H1 (cell line): ENCODE measurements at regions not wholly inside any gene's neighbourhood (a gene's known extent, or its start where the extent isn't known, plus 50 kb on each side); places are given as distances from the start of the nearest gene placed in this dataset.

Experiments
- CTCF ChIA-PET: fragments of 300-600 bp; sonication (Branson Sonifier 250); formaldehyde crosslinking; loops from one replicate; lab custom pipeline; 2021; ENCODE audit not compliant: partially characterized antibody; lab: Charles Lee
- POLR2A ChIA-PET: fragments of 300-600 bp; sonication (Branson Sonifier 250); formaldehyde crosslinking; loops from one replicate; lab custom pipeline; 2021; ENCODE audit warnings: inconsistent platforms; ENCODE audit not compliant: partially characterized antibody; lab: Charles Lee
- DNase-seq, 2 experiments: peaks; one replicate each; pipeline versions ENCODE4 v3.0.0 to v3.0.0-alpha.2; 2010 to 2022; ENCODE audit warnings: low spot score in 2 of 2, low read depth in 1 of 2, mixed read lengths in 1 of 2
- FAIRE-seq: peaks from 2 replicates; lab custom pipeline; 2011; peaks lifted over from hg19 to GRCh38; lab: Jason Lieb, UNC
- H2AFZ ChIP-seq: 2 replicates; pipeline ENCODE4 v1.8.1; 2012; ENCODE audit warnings: low read length, inconsistent platforms
- H2AK5ac ChIP-seq: 2 replicates; pipeline ENCODE4 v1.6.1; 2013; ENCODE audit warnings: low read depth, low read length
- H2BK120ac ChIP-seq: replicated peaks from 2 replicates; pipeline ENCODE3; 2013; ENCODE audit warnings: low read depth, low read length, inconsistent platforms
- H2BK12ac ChIP-seq: 2 replicates; pipeline ENCODE4 v1.6.1; 2013; ENCODE audit warnings: low read depth, low read length
- H2BK15ac ChIP-seq: 2 replicates; pipeline ENCODE4 v1.6.1; 2013; ENCODE audit warnings: low read length
- H2BK20ac ChIP-seq: 2 replicates; pipeline ENCODE4 v1.6.1; 2013; ENCODE audit warnings: low read length
- H2BK5ac ChIP-seq: 2 replicates; pipeline ENCODE4 v1.6.1; 2013; ENCODE audit warnings: low read depth, low read length
- H3K14ac ChIP-seq: 2 replicates; pipeline ENCODE4 v1.6.1; 2013; ENCODE audit warnings: inconsistent platforms; ENCODE audit not compliant: insufficient read length
- H3K18ac ChIP-seq: 2 replicates; pipeline ENCODE4 v1.6.1; 2013; ENCODE audit warnings: low read length; ENCODE audit errors: extremely low read depth
- H3K23ac ChIP-seq: 2 replicates; pipeline ENCODE4 v1.6.1; 2013; ENCODE audit warnings: inconsistent platforms; ENCODE audit not compliant: insufficient read length
- H3K23me2 ChIP-seq: 2 replicates; pipeline ENCODE4 v1.6.1; 2013; ENCODE audit warnings: low read depth, low read length
- H3K27ac ChIP-seq: 2 replicates; pipeline ENCODE4 v1.6.1; 2011; ENCODE audit warnings: low read depth, low read length, inconsistent platforms
- H3K27me3 ChIP-seq, 4 experiments: replicated peaks in 1 of 4; 1 replicate in 1 of 4; 2 replicates in 3 of 4; pipeline versions ENCODE4 v1.6.1 to v1.8.1; 2011 to 2013; ENCODE audit warnings: low read length in 3 of 4, mild to moderate bottlenecking in 3 of 4, inconsistent platforms in 2 of 4, mixed read lengths in 2 of 4, moderate library complexity in 1 of 4; ENCODE audit not compliant: control insufficient read depth in 3 of 4, insufficient read depth in 3 of 4; ENCODE audit errors: extremely low read depth in 1 of 4
- H3K36me3 ChIP-seq, 4 experiments: 2 replicates each; pipeline versions ENCODE4 v1.6.1 to v1.8.1; 2011 to 2013; ENCODE audit warnings: mild to moderate bottlenecking in 4 of 4, low read length in 3 of 4, moderate library complexity in 2 of 4, control low read depth in 1 of 4, inconsistent platforms in 1 of 4; ENCODE audit not compliant: insufficient read depth in 4 of 4, control insufficient read depth in 2 of 4
- H3K4ac ChIP-seq: replicated peaks from 2 replicates; pipeline ENCODE3; 2013; ENCODE audit warnings: low read length, low read depth, mixed read lengths, inconsistent platforms; ENCODE audit not compliant: insufficient read length
- H3K4me1 ChIP-seq, 4 experiments: replicated peaks in 1 of 4; 1 replicate in 1 of 4; 2 replicates in 3 of 4; pipeline versions ENCODE4 v1.6.1 to v1.8.1; 2011 to 2013; ENCODE audit warnings: low read length in 3 of 4, inconsistent platforms in 2 of 4, mixed read lengths in 1 of 4; ENCODE audit not compliant: insufficient read depth in 4 of 4, control insufficient read depth in 3 of 4
- H3K4me2 ChIP-seq, 2 experiments: 2 replicates each; pipeline versions ENCODE4 v1.6.1 to v1.8.1; 2011 to 2013; ENCODE audit warnings: low read depth in 2 of 2, low read length in 2 of 2, control low read depth in 1 of 2, inconsistent platforms in 1 of 2, mild to moderate bottlenecking in 1 of 2; ENCODE audit not compliant: insufficient read depth in 1 of 2
- H3K4me3 ChIP-seq, 4 experiments: fragments of 200-600, 300-600 bp in 1 of 4; sonication (generic), shearing (Covaris generic), sonication (Bioruptor Twin) in 1 of 4; 2 replicates each; pipeline versions ENCODE4 v1.5.1 to v1.8.1; 2011 to 2016; ENCODE audit warnings: low read length in 4 of 4, low read depth in 3 of 4, control low read depth in 2 of 4, inconsistent platforms in 2 of 4, mild to moderate bottlenecking in 2 of 4, mixed read lengths in 1 of 4, moderate library complexity in 1 of 4; ENCODE audit not compliant: insufficient read depth in 2 of 4; ENCODE audit errors: extremely low read depth in 1 of 4
- H3K56ac ChIP-seq: replicated peaks from 2 replicates; pipeline ENCODE3; 2013; ENCODE audit warnings: low read depth, mild to moderate bottlenecking, mixed read lengths, low read length, inconsistent platforms; ENCODE audit not compliant: insufficient read length
- H3K79me1 ChIP-seq: 2 replicates; pipeline ENCODE4 v1.6.1; 2013; ENCODE audit warnings: low read depth, low read length, control low read depth
- H3K79me2 ChIP-seq, 2 experiments: 2 replicates each; pipeline versions ENCODE4 v1.6.1 to v1.8.1; 2012 to 2013; ENCODE audit warnings: low read length in 2 of 2, mild to moderate bottlenecking in 2 of 2, inconsistent platforms in 1 of 2; ENCODE audit not compliant: insufficient read depth in 2 of 2, control insufficient read depth in 1 of 2
- H3K9ac ChIP-seq, 4 experiments: replicated peaks in 1 of 4; 1 replicate in 1 of 4; 2 replicates in 3 of 4; pipeline versions ENCODE4 v1.6.1 to v1.8.1; 2011 to 2013; ENCODE audit warnings: low read depth in 3 of 4, low read length in 3 of 4, control low read depth in 2 of 4, mild to moderate bottlenecking in 2 of 4, moderate library complexity in 2 of 4, inconsistent platforms in 1 of 4; ENCODE audit errors: extremely low read depth in 1 of 4
- H3K9me3 ChIP-seq, 2 experiments: 2 replicates each; pipeline versions ENCODE4 v1.6.1 to v1.8.1; 2012 to 2013; ENCODE audit warnings: mild to moderate bottlenecking in 2 of 2, moderate library complexity in 2 of 2, control low read depth in 1 of 2, inconsistent platforms in 1 of 2, low read depth in 1 of 2, low read length in 1 of 2, mixed read lengths in 1 of 2; ENCODE audit not compliant: insufficient read depth in 2 of 2
- H4K20me1 ChIP-seq, 2 experiments: replicated peaks in 1 of 2; 2 replicates each; pipeline versions ENCODE3 to v1.8.1; 2011 to 2013; ENCODE audit warnings: inconsistent platforms in 2 of 2, low read length in 2 of 2, mild to moderate bottlenecking in 1 of 2; ENCODE audit not compliant: insufficient read depth in 2 of 2, control insufficient read depth in 1 of 2
- H4K5ac ChIP-seq: 2 replicates; pipeline ENCODE4 v1.6.1; 2013; ENCODE audit warnings: low read length, low read depth, mixed read lengths, inconsistent platforms; ENCODE audit not compliant: insufficient read length
- H4K8ac ChIP-seq: 2 replicates; pipeline ENCODE4 v1.8.0; 2013; ENCODE audit warnings: mild to moderate bottlenecking, moderate library complexity, low read length, inconsistent platforms; ENCODE audit not compliant: insufficient read depth; ENCODE audit errors: extremely low read depth
- H4K91ac ChIP-seq: replicated peaks from 2 replicates; pipeline ENCODE3; 2013; ENCODE audit warnings: low read length, mixed read lengths, inconsistent platforms; ENCODE audit not compliant: insufficient read length
- ASH2L ChIP-seq: fragments of 200-600, 300-600 bp; sonication (generic); IDR thresholded peaks from one replicate; pipeline ENCODE4 v1.7.1; 2017; ENCODE audit warnings: low read length
- BRCA1 ChIP-seq: IDR thresholded peaks from 2 replicates; pipeline ENCODE4 v1.6.1; 2012; ENCODE audit warnings: low read depth, low read length, improper control_type of control experiment
- CBX5 ChIP-seq: fragments of 300-800, 300-1000 bp; sonication (generic); IDR thresholded peaks from 2 replicates; pipeline ENCODE4 v1.7.1; 2016; ENCODE audit warnings: antibody characterized with exemption, low read length, low read depth
- EGR1 ChIP-seq: IDR thresholded peaks from 2 replicates; pipeline ENCODE4 v1.6.1; 2011; ENCODE audit warnings: low read depth, low read length, borderline replicate concordance
- GABPA ChIP-seq: IDR thresholded peaks from 2 replicates; pipeline ENCODE4 v1.6.1; 2011; ENCODE audit warnings: mild to moderate bottlenecking, low read length, moderate library complexity, borderline replicate concordance; ENCODE audit not compliant: insufficient read depth
- JUN ChIP-seq: IDR thresholded peaks from 2 replicates; pipeline ENCODE4 v1.6.1; 2011; ENCODE audit warnings: low read depth, mild to moderate bottlenecking, improper control_type of control experiment, low read length
- NANOG ChIP-seq: IDR thresholded peaks from 2 replicates; pipeline ENCODE4 v1.6.1; 2011; ENCODE audit warnings: low read length, low read depth, mild to moderate bottlenecking, inconsistent platforms; ENCODE audit not compliant: insufficient read depth, poor library complexity, severe bottlenecking
- RFX5 ChIP-seq: IDR thresholded peaks from 2 replicates; pipeline ENCODE4 v1.6.1; 2011; ENCODE audit warnings: low read depth, low read length, improper control_type of control experiment, borderline replicate concordance
- RXRA ChIP-seq: IDR thresholded peaks from 2 replicates; pipeline ENCODE4 v1.6.1; 2011; ENCODE audit warnings: low read depth, mild to moderate bottlenecking, low read length, moderate library complexity; ENCODE audit not compliant: insufficient read depth
- SP4 ChIP-seq: IDR thresholded peaks from 2 replicates; pipeline ENCODE4 v1.6.1; 2012; ENCODE audit warnings: low read length, inconsistent platforms
- SRF ChIP-seq: IDR thresholded peaks from 2 replicates; pipeline ENCODE4 v1.6.1; 2011; ENCODE audit warnings: mild to moderate bottlenecking, low read depth, low read length, moderate library complexity
- TCF12 ChIP-seq: IDR thresholded peaks from 2 replicates; pipeline ENCODE4 v1.6.1; 2011; ENCODE audit warnings: low read depth, mild to moderate bottlenecking, low read length
- TEAD4 ChIP-seq: IDR thresholded peaks from 2 replicates; pipeline ENCODE4 v1.6.1; 2012; ENCODE audit warnings: low read depth, low read length, inconsistent platforms, mixed read lengths
- WGBS, 2 experiments: shearing (Covaris generic) in 1 of 2; methylation state at CpG; one replicate each; pipeline versions ENCODE4 v1.1.6 to v1.1.7; 2013 to 2015; ENCODE audit warnings: low lambda C conversion rate in 2 of 2, mixed read lengths in 2 of 2, inconsistent platforms in 1 of 2, low coverage in 1 of 2, missing lambda C conversion rate in 1 of 2; ENCODE audit not compliant: insufficient replicate concordance in 2 of 2, insufficient coverage in 1 of 2, insufficient read length in 1 of 2; ENCODE audit errors: extremely low coverage in 1 of 2, missing lambda C conversion rate in 1 of 2; 5-methylcytosine and 5-hydroxymethylcytosine counted together

DNA sequence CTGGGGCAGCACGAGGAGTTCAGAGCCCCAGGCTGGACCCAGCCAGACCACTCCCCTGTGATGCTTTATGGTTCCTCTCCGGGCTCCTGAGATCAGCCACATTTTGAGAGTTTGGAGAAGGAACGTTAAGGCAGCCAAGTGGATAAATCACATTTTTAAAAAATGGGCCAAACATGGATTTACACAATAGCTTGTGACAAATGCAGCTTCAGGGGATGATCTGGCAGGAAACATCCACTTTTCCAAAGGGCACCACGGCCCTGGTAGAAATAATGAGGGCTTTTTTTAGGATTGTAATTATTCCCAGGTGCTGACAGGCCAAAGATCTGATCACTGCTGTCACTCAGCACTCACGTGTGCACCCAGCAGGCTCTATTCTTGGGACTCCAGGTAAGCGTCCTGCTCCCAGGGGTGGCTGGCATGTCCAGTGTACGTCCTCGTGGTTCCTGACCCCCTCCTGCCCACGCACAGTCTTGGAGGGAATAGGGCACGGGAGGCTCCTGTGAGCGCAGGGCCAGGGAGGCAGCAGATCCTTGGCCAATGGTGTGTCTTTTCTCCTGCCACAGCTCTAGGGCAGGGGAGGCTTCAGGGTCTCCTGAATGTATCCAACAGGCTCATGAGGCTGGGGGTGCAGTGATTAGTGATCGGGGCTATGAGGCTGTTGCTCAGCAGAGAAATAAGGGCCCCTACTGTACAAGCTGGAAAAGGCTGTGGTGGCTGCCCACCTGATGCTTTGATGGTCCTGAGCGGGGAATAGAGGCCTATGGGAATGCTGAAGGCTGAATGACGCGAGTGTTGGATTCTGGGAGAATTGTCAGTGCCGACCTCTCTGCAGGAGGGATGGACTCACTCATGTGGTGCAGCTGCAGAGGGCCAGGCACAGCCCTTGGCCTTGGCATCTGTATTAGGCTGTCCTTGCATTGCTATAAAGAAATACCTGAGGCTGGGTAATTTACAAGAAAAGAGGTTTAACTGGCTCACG lies 415.7 kb downstream of the PTPRU start:
- H2AFZ ChIP-seq, result no peak overlapping the region
- H3K23ac ChIP-seq, result no peak overlapping the region
- no peak overlapping the region for H3K14ac ChIP-seq
- H3K4me3 ChIP-seq, result no peak overlapping the region
- H3K23me2 ChIP-seq, result no peaks in the 10 kb centered on the region
- H3K9me3 ChIP-seq, result no peaks in the 10 kb centered on the region
- H3K4ac ChIP-seq, result no peak overlapping the region
- no peaks in the 10 kb centered on the region for H4K20me1 ChIP-seq
- H3K9ac ChIP-seq, result no peak overlapping the region; a peak in 2 of 7 replicates
- H2BK15ac ChIP-seq, result no peak overlapping the region
- H3K79me1 ChIP-seq, result no peaks in the 10 kb centered on the region
- peaks cover 0 to 5% (median under 1%) of the 10 kb centered on the region in 4 experiments; a peak in 3 of 7 replicates for H3K4me1 ChIP-seq
- no peak overlapping the region for H2BK12ac ChIP-seq
- H3K18ac ChIP-seq, result no peak overlapping the region
- H3K79me2 ChIP-seq, result no peaks in the 10 kb centered on the region
- no peak overlapping the region for H2AK5ac ChIP-seq
- H4K5ac ChIP-seq, result no peak overlapping the region
- no peaks in the 10 kb centered on the region for H3K36me3 ChIP-seq
- H2BK5ac ChIP-seq, result 0 out of 2 replicates have a peak overlapping the region, but pooled peaks have one; percentile 16
- H3K56ac ChIP-seq, result no peak overlapping the region
- 82% methylated on average over 17 of the region's 17 CpGs; no CpG with 5 or more reads in 1 of the 2 experiments for WGBS, 2 experiments
- H4K8ac ChIP-seq, result no peak overlapping the region
- no peaks in the 10 kb centered on the region for H3K27me3 ChIP-seq
- H3K4me2 ChIP-seq, result no peak overlapping the region
- no peak overlapping the region for H2BK20ac ChIP-seq
- H4K91ac ChIP-seq, result no peak overlapping the region
- FAIRE-seq (no peak), DNase-seq (peak in 1 of 2 experiments; percentile 26)
- POLR2A ChIA-PET, result no interaction called here
- CTCF ChIA-PET, result interaction anchor here (2.4 kb wide), 1 partner anchor 9 kb away, joined by 10 read pairs; no protein-coding TSS in a partner anchor
- no peak overlapping the region for H2BK120ac ChIP-seq
- no peak overlapping the region for H3K27ac ChIP-seq
- no peak for TF ChIP-seq TCF12
- no peak for TF ChIP-seq RXRA
- TF ChIP-seq GABPA, result no peak
- no peak for TF ChIP-seq EGR1
- TF ChIP-seq SRF, result no peak
- no peak for TF ChIP-seq CBX5
- no peak for TF ChIP-seq RFX5
- no peak for TF ChIP-seq SP4
- TF ChIP-seq ASH2L, result no peak
- no peak for TF ChIP-seq JUN
- no peak for TF ChIP-seq BRCA1
- no peak for TF ChIP-seq NANOG
- no peak for TF ChIP-seq TEAD4
